Loucy (cell line): ENCODE measurements at regions not wholly inside any gene's neighbourhood (a gene's known extent, or its start where the extent isn't known, plus 50 kb on each side); places are given as distances from the start of the nearest gene placed in this dataset.

Experiments used
- H2AFZ ChIP-seq: fragments of 200-600 bp; sonication (generic); 2 replicates; pipeline ENCODE4 v1.6.0; 2016; ENCODE audit warnings: antibody characterized with exemption, mild to moderate bottlenecking, low read length, moderate library complexity
- H3F3A ChIP-seq: fragments of 200-600 bp; 2 replicates; pipeline ENCODE4 v1.6.0; 2016; ENCODE audit warnings: antibody characterized with exemption, low read depth, mild to moderate bottlenecking
- H3K27me3 ChIP-seq: fragments of 200-600 bp; sonication (generic); 2 replicates; pipeline ENCODE4 v1.6.1; 2014; ENCODE audit warnings: low read length, mild to moderate bottlenecking; ENCODE audit not compliant: insufficient read depth, poor library complexity, severe bottlenecking
- H3K36me3 ChIP-seq: fragments of 200-600 bp; sonication (generic); 2 replicates; pipeline ENCODE4 v1.6.1; 2016; ENCODE audit warnings: low read length; ENCODE audit not compliant: insufficient read depth
- H3K4me1 ChIP-seq: fragments of 200-600 bp; sonication (generic); 2 replicates; pipeline ENCODE4 v1.5.1; 2014; ENCODE audit warnings: low read length, mild to moderate bottlenecking; ENCODE audit not compliant: insufficient read depth, poor library complexity, severe bottlenecking
- H3K4me2 ChIP-seq: fragments of 200-600 bp; sonication (generic); 2 replicates; pipeline ENCODE4 v1.6.0; 2014; ENCODE audit warnings: antibody characterized with exemption, low read length, low read depth, mild to moderate bottlenecking; ENCODE audit not compliant: poor library complexity, severe bottlenecking
- H3K4me3 ChIP-seq: fragments of 200-600 bp; sonication (generic); 2 replicates; pipeline ENCODE4 v1.5.1; 2014; ENCODE audit warnings: low read length, mild to moderate bottlenecking, mixed read lengths; ENCODE audit not compliant: poor library complexity, severe bottlenecking
- H3K79me2 ChIP-seq: fragments of 200-600 bp; sonication (generic); 2 replicates; pipeline ENCODE4 v1.6.1; 2014; ENCODE audit warnings: low read length; ENCODE audit not compliant: insufficient read depth
- H3K9ac ChIP-seq: fragments of 200-600 bp; sonication (generic); 2 replicates; pipeline ENCODE4 v1.6.0; 2014; ENCODE audit warnings: mild to moderate bottlenecking, low read depth, low read length, moderate library complexity; ENCODE audit not compliant: poor library complexity, severe bottlenecking
- H3K9me2 ChIP-seq: fragments of 200-600 bp; sonication (generic); replicated peaks from 2 replicates; pipeline ENCODE4 v1.6.1; 2016; ENCODE audit warnings: low read depth, low read length, mixed read lengths
- H3K9me3 ChIP-seq: fragments of 200-600 bp; sonication (generic); 2 replicates; pipeline ENCODE4 v1.6.1; 2014; ENCODE audit warnings: mild to moderate bottlenecking, antibody characterized with exemption, low read length, low read depth; ENCODE audit not compliant: insufficient read depth
- H4K20me1 ChIP-seq: fragments of 200-600 bp; sonication (generic); 2 replicates; pipeline ENCODE4 v1.6.0; 2014; ENCODE audit warnings: antibody characterized with exemption, low read length, mild to moderate bottlenecking; ENCODE audit not compliant: insufficient read depth, poor library complexity, severe bottlenecking
- EZH2phosphoT487 ChIP-seq: fragments of 200-600 bp; IDR thresholded peaks from 2 replicates; pipeline ENCODE4 v1.6.1; 2018; ENCODE audit warnings: antibody characterized with exemption, mild to moderate bottlenecking, moderate library complexity, borderline replicate concordance
- TF ChIP-seq, protein P1 (sequence below): fragments of 200-600 bp; sonication (generic); conservative IDR thresholded peaks from 2 replicates; pipeline ENCODE4 v1.5.1; 2014; ENCODE audit warnings: mild to moderate bottlenecking, antibody characterized with exemption, low read length

GRCh38 chr14:87148655-87149054, 844.3 kb downstream of the GALC start:
- H3K9me3 ChIP-seq, result no peaks in the 10 kb centered on the region
- no peaks in the 10 kb centered on the region for H3K4me1 ChIP-seq
- H3K79me2 ChIP-seq, result no peaks in the 10 kb centered on the region
- no peak overlapping the region for H3K4me3 ChIP-seq
- no peak overlapping the region for H2AFZ ChIP-seq
- H3K9ac ChIP-seq, result no peak overlapping the region
- no peaks in the 10 kb centered on the region for H3K36me3 ChIP-seq
- TF ChIP-seq EZH2phosphoT487, result no peak
- TF ChIP-seq, protein P1, sequence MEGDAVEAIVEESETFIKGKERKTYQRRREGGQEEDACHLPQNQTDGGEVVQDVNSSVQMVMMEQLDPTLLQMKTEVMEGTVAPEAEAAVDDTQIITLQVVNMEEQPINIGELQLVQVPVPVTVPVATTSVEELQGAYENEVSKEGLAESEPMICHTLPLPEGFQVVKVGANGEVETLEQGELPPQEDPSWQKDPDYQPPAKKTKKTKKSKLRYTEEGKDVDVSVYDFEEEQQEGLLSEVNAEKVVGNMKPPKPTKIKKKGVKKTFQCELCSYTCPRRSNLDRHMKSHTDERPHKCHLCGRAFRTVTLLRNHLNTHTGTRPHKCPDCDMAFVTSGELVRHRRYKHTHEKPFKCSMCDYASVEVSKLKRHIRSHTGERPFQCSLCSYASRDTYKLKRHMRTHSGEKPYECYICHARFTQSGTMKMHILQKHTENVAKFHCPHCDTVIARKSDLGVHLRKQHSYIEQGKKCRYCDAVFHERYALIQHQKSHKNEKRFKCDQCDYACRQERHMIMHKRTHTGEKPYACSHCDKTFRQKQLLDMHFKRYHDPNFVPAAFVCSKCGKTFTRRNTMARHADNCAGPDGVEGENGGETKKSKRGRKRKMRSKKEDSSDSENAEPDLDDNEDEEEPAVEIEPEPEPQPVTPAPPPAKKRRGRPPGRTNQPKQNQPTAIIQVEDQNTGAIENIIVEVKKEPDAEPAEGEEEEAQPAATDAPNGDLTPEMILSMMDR, result no peak
- H3K27me3 ChIP-seq, result no peaks in the 10 kb centered on the region
- H3K4me2 ChIP-seq, result no peak overlapping the region
- H3K9me2 ChIP-seq, result no peaks in the 10 kb centered on the region
- no peaks in the 10 kb centered on the region for H3F3A ChIP-seq
- H4K20me1 ChIP-seq, result no peaks in the 10 kb centered on the region

DNA sequence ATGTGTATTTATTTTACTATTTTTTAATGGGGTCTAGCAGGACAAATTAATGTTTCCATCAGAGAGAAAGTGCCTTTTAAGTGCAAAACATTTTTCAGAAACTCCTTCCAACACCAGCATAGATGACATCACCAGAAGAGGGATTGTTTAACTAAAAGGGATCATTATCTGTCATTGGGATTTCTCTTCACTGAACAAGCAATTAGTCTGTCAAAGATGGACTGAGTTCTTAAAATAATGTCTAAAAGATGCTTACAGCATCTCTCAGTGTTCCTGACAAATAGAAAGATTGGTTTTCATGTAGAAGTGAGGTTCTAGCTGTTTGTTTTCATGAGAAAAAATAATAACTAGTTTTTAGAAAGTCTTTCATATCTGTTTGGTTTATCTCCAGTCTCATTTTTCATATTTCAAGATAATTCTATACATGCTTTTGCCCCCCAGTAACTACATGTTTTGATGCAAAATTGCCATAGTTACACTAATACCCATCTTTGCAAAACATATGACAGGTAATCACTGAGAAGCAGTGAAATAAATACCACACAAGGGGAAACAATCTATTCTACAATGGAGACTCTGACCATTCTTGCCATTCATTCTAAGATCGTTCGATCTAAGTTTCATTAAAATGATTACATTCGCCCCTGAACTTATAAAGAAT, 850.3 kb downstream of the GALC start:
- no peaks in the 10 kb centered on the region for H4K20me1 ChIP-seq
- H3K4me2 ChIP-seq, result no peak overlapping the region
- no peaks in the 10 kb centered on the region for H3K79me2 ChIP-seq
- H3K9ac ChIP-seq, result no peak overlapping the region
- H3K9me3 ChIP-seq, result no peaks in the 10 kb centered on the region
- H3K4me3 ChIP-seq, result no peak overlapping the region
- no peak overlapping the region for H2AFZ ChIP-seq
- no peaks in the 10 kb centered on the region for H3F3A ChIP-seq
- no peaks in the 10 kb centered on the region for H3K4me1 ChIP-seq
- no peaks in the 10 kb centered on the region for H3K36me3 ChIP-seq
- H3K9me2 ChIP-seq, result no peaks in the 10 kb centered on the region
- TF ChIP-seq EZH2phosphoT487, result no peak
- TF ChIP-seq, protein P1, result no peak
- no peaks in the 10 kb centered on the region for H3K27me3 ChIP-seq

GRCh38 chr14:87141801-87142200, 851.2 kb downstream of the GALC start:
- Histone ChIP-seq H3F3A (no peaks in the 10 kb centered on the region), H3K9me3 (no peaks in the 10 kb centered on the region), H3K4me1 (no peaks in the 10 kb centered on the region), H3K27me3 (no peaks in the 10 kb centered on the region), H3K4me3 (no peak overlapping the region), H3K79me2 (no peaks in the 10 kb centered on the region), H3K9me2 (no peaks in the 10 kb centered on the region), H3K4me2 (no peak overlapping the region), H3K36me3 (no peaks in the 10 kb centered on the region), H4K20me1 (no peaks in the 10 kb centered on the region), H3K9ac (no peak overlapping the region), H2AFZ (no peak overlapping the region)
- TF ChIP-seq, protein P1, result no peak
- no peak for TF ChIP-seq EZH2phosphoT487
